ENCODE measurements at regions not wholly inside any gene's neighbourhood (a gene's known extent, or its start where the extent isn't known, plus 50 kb on each side); places are given as distances from the start of the nearest gene placed in this dataset.

GRCh38 chr9:27924502-27924901 lies 351.2 kb upstream of the C9orf72 start:
- no peaks in the 10 kb centered on the region for H3K79me2 ChIP-seq (ENCODE audit: insufficient read depth, low read length)
- H3T11ph ChIP-seq (ENCODE audit: low read length): no peak overlapping the region
- no peak overlapping the region for H3K4me3 Mint-ChIP-seq
- no peak overlapping the region for H4K5ac ChIP-seq (ENCODE audit: insufficient read length, low read depth, low read length)
- no peak overlapping the region for H3K14ac ChIP-seq (ENCODE audit: insufficient read depth, low read length)
- no peaks in the 10 kb centered on the region for H3K36me3 Mint-ChIP-seq (ENCODE audit: insufficient read depth in 1 of 3, low read depth in 3 of 3)
- H3K56ac ChIP-seq (ENCODE audit: insufficient read length, low read depth, low read length): no peak overlapping the region
- no peak for TF ChIP-seq CTCF (conservative IDR thresholded peaks at IDR 0.05)
- H3K18ac ChIP-seq (ENCODE audit: insufficient read length, low read depth, low read length): no peak overlapping the region
- no peak overlapping the region for H2BK20ac ChIP-seq (ENCODE audit: low read depth, low read length, poor library complexity, severe bottlenecking)
- H3K4ac ChIP-seq (ENCODE audit: low read depth, low read length): no peak overlapping the region
- no peak overlapping the region for H4K91ac ChIP-seq (ENCODE audit: insufficient read length, low read depth, low read length)
- H2BK5ac ChIP-seq (ENCODE audit: insufficient read length, low read length): no peak overlapping the region
- no peaks in the 10 kb centered on the region for H3K27me3 ChIP-seq (ENCODE audit: insufficient read depth, low read length)
- H3K4me1 ChIP-seq (ENCODE audit: insufficient read depth, low read length): no peaks in the 10 kb centered on the region
- H3K4me1 Mint-ChIP-seq: no peaks in the 10 kb centered on the region
- no peak overlapping the region for H3K27ac ChIP-seq (ENCODE audit: insufficient read length, low read depth, low read length)
- no peaks in the 10 kb centered on the region for H3K9me3 Mint-ChIP-seq
- no peaks in the 10 kb centered on the region for H3K9me3 ChIP-seq (ENCODE audit: control insufficient read depth, low read depth, low read length)
- no peak for DNase-seq
- H4K8ac ChIP-seq (replicated peaks; ENCODE audit: insufficient read length, low read depth, low read length): no peak overlapping the region
- H2AK5ac ChIP-seq (ENCODE audit: insufficient read length, low read length): no peak overlapping the region
- H3K9ac ChIP-seq (ENCODE audit: extremely low read depth, insufficient read length, low read length): no peak overlapping the region
- no peaks in the 10 kb centered on the region for H3K79me1 ChIP-seq (ENCODE audit: insufficient read depth, low read depth, low read length, poor library complexity, severe bottlenecking)
- H3K27ac Mint-ChIP-seq: no peak overlapping the region; a peak in 1 of 7 replicates
- no peak overlapping the region for H2BK15ac ChIP-seq (ENCODE audit: low read depth, low read length)
- H2AFZ ChIP-seq (ENCODE audit: low read length): no peak overlapping the region
- no peaks in the 10 kb centered on the region for H4K20me1 ChIP-seq (ENCODE audit: control insufficient read depth, insufficient read depth, insufficient read length)
- no CpG with 5 or more reads among the region's 1 CpG for WGBS (ENCODE audit: extremely low coverage, insufficient read length, low lambda C conversion rate)
- H3K23me2 ChIP-seq (ENCODE audit: insufficient read length, low read depth, low read length, poor library complexity, severe bottlenecking): no peaks in the 10 kb centered on the region
- no peak overlapping the region for H3K23ac ChIP-seq (ENCODE audit: insufficient read length, low read depth, low read length)
- no peak overlapping the region for H3K4me2 ChIP-seq (ENCODE audit: insufficient read depth, insufficient read length, low read length)
- no peak overlapping the region for H2BK120ac ChIP-seq (ENCODE audit: low read depth, low read length, poor library complexity, severe bottlenecking)
- H3K27me3 Mint-ChIP-seq (ENCODE audit: low read depth): no peaks in the 10 kb centered on the region
- H2BK12ac ChIP-seq (ENCODE audit: insufficient read length, low read depth, low read length): no peak overlapping the region

All from H9 (cell line).